HepG2 (cell line): ENCODE measurements at regions not wholly inside any gene's neighbourhood (a gene's known extent, or its start where the extent isn't known, plus 50 kb on each side); places are given as distances from the start of the nearest gene placed in this dataset.

ENCODE experiments used
- ATAC-seq: fragments of 200-7000 bp; cut with Tn5 transposase; 3 replicates; pipeline ENCODE4 v1.9.1; 2020; ENCODE audit warnings: mild to moderate bottlenecking, moderate library complexity
- BruUV-seq: library from RNA; stranded (reverse); fragments of 400-500 nt; replicated peaks from 2 replicates; lab custom pipeline; 2021; lab: Mats Ljungman, UMichigan
- CTCF ChIA-PET: fragments of 300-600 bp; formaldehyde crosslinking; extraction: SDS; loops from one replicate; lab custom pipeline; 2021; ENCODE audit warnings: low total read pairs, inconsistent platforms, low intra/inter-chr PET ratio; lab: Yijun Ruan, JAX
- POLR2A ChIA-PET: fragments of 350-600 bp; sonication (Branson Sonifier 250); formaldehyde crosslinking; loops from one replicate; lab custom pipeline; 2020; ENCODE audit warnings: antibody characterized with exemption, inconsistent platforms; lab: Yijun Ruan, JAX
- DNase-seq: peaks from one replicate; pipeline ENCODE4 v3.0.0-alpha.2; 2015; ENCODE audit warnings: low spot score
- FAIRE-seq: peaks from 3 replicates; lab custom pipeline; 2011; peaks lifted over from hg19 to GRCh38; lab: Jason Lieb, UNC
- H2AFZ ChIP-seq: one replicate; pipeline ENCODE4 v1.6.1; 2011; ENCODE audit warnings: low read length, inconsistent platforms
- H3K27ac ChIP-seq: fragments of 300-600 bp; 3 replicates; pipeline ENCODE4 v1.8.0; 2011; ENCODE audit warnings: mixed run types, mild to moderate bottlenecking, mixed read lengths, low read length, inconsistent platforms; ENCODE audit not compliant: insufficient read depth; ENCODE audit errors: extremely low read length
- H3K27me3 ChIP-seq, 2 experiments: fragments of 200-600 bp in 1 of 2; 2 replicates in 1 of 2; 3 replicates in 1 of 2; pipeline versions ENCODE4 v1.6.0 to v1.8.0; 2011; ENCODE audit warnings: low read length in 2 of 2, mild to moderate bottlenecking in 2 of 2, moderate library complexity in 2 of 2, inconsistent platforms in 1 of 2; ENCODE audit not compliant: insufficient read depth in 2 of 2, control insufficient read depth in 1 of 2
- H3K36me3 ChIP-seq, 2 experiments: fragments of 200-600 bp in 1 of 2; replicated peaks in 1 of 2; 2 replicates in 1 of 2; 3 replicates in 1 of 2; pipeline versions ENCODE4 v1.5.1 to v1.8.0; 2011; ENCODE audit warnings: low read length in 2 of 2, inconsistent platforms in 1 of 2; ENCODE audit not compliant: insufficient read depth in 2 of 2, control insufficient read depth in 1 of 2
- H3K4me1 ChIP-seq: 2 replicates; pipeline ENCODE4 v1.5.1; 2012; ENCODE audit warnings: low read length, inconsistent platforms; ENCODE audit not compliant: insufficient read depth
- H3K4me2 ChIP-seq: 2 replicates; pipeline ENCODE4 v1.6.0; 2011; ENCODE audit warnings: low read depth, low read length, inconsistent platforms
- H3K4me3 ChIP-seq, 3 experiments: fragments of 200-600 bp in 1 of 3; sonication (generic), shearing (Covaris generic) in 1 of 3; replicated peaks in 1 of 3; 2 replicates each; pipeline ENCODE4 v1.5.1; 2011 to 2016; ENCODE audit warnings: low read length in 3 of 3, inconsistent platforms in 2 of 3, low read depth in 2 of 3, mild to moderate bottlenecking in 2 of 3, control low read depth in 1 of 3, mixed read lengths in 1 of 3; ENCODE audit not compliant: insufficient read depth in 1 of 3
- H3K79me2 ChIP-seq: one replicate; pipeline ENCODE4 v1.6.1; 2011; ENCODE audit warnings: low read length, inconsistent platforms; ENCODE audit not compliant: insufficient read depth
- H3K9ac ChIP-seq: 2 replicates; pipeline ENCODE4 v1.6.0; 2011; ENCODE audit warnings: mild to moderate bottlenecking, low read depth, low read length, inconsistent platforms; ENCODE audit not compliant: insufficient read depth
- H3K9me3 ChIP-seq: 2 replicates; pipeline ENCODE4 v1.5.1; 2012; ENCODE audit warnings: mild to moderate bottlenecking, low read length
- H4K20me1 ChIP-seq: 2 replicates; pipeline ENCODE4 v1.6.0; 2011; ENCODE audit warnings: inconsistent platforms, mild to moderate bottlenecking, low read length, moderate library complexity; ENCODE audit not compliant: insufficient read depth
- CBFB ChIP-seq: sonication (generic); formaldehyde crosslinking; IDR thresholded peaks from 2 replicates; pipeline ENCODE4 v1.4.0; 2020; ENCODE audit warnings: missing genetic modification reagents
- IKZF1 ChIP-seq: fragments of 450-650 bp; IDR thresholded peaks from 2 replicates; pipeline ENCODE4 v1.7.1; 2016
- MAFF ChIP-seq: IDR thresholded peaks from 2 replicates; pipeline ENCODE4 v1.6.1; 2011; ENCODE audit warnings: low read depth, low read length, improper control_type of control experiment
- MAFK ChIP-seq, 2 experiments: IDR thresholded peaks in 1 of 2; conservative IDR thresholded peaks in 1 of 2; 2 replicates each; pipeline ENCODE4 v1.6.1; 2011; ENCODE audit warnings: improper control_type of control experiment in 2 of 2, low read length in 2 of 2
- POLR2AphosphoS2 ChIP-seq: IDR thresholded peaks from 2 replicates; pipeline ENCODE4 v1.6.1; 2011; ENCODE audit warnings: low read depth, low read length, improper control_type of control experiment
- RFXAP ChIP-seq: sonication (generic); formaldehyde crosslinking; IDR thresholded peaks from 2 replicates; pipeline ENCODE4 v1.4.0; 2020; ENCODE audit warnings: missing genetic modification reagents, borderline replicate concordance
- SOX5 ChIP-seq: IDR thresholded peaks from 2 replicates; pipeline ENCODE4 v1.6.1; 2016; ENCODE audit warnings: borderline replicate concordance
- TBP ChIP-seq: sonication (generic); formaldehyde crosslinking; IDR thresholded peaks from 2 replicates; pipeline ENCODE4 v1.5.0; 2020; ENCODE audit warnings: missing genetic modification reagents
- U2AF1 ChIP-seq: fragments of 200-400 bp; formaldehyde crosslinking; optimal IDR thresholded peaks from 2 replicates; pipeline ENCODE3; 2017; ENCODE audit warnings: mild to moderate bottlenecking, low read depth, low read length
- YY1 ChIP-seq: IDR thresholded peaks from 2 replicates; pipeline ENCODE4 v1.6.1; 2011; ENCODE audit warnings: low read length, low read depth, moderate library complexity, mild to moderate bottlenecking; ENCODE audit not compliant: insufficient read depth, insufficient replicate concordance
- ZMYM4 ChIP-seq: sonication (generic); formaldehyde crosslinking; IDR thresholded peaks from 2 replicates; pipeline ENCODE4 v1.8.1; 2023; ENCODE audit warnings: mild to moderate bottlenecking, missing genetic modification reagents
- ZNF354B ChIP-seq: sonication (generic); formaldehyde crosslinking; IDR thresholded peaks from 2 replicates; pipeline ENCODE4 v1.8.0; 2022; ENCODE audit warnings: mild to moderate bottlenecking, missing genetic modification reagents
- ZNF616 ChIP-seq: sonication (generic); formaldehyde crosslinking; IDR thresholded peaks from 2 replicates; pipeline ENCODE4 v1.5.0; 2020; ENCODE audit warnings: low read depth, mild to moderate bottlenecking, missing genetic modification reagents
- WGBS: methylation state at CpG from one replicate; pipeline ENCODE4 v1.1.6; 2017; ENCODE audit warnings: low lambda C conversion rate; 5-methylcytosine and 5-hydroxymethylcytosine counted together
- in situ Hi-C: cut with HindIII; loops from 2 replicates; pipeline ENCODE4 v1.10.0; 2017; ENCODE audit warnings: low pct_unique_long_range_greater_than_20kb; ENCODE audit not compliant: extremely low pct_ligation_motif_present
- intact Hi-C: fragments of 100-400 bp; cut with micrococcal nuclease; formaldehyde crosslinking; loops from one replicate; pipeline ENCODE4 v1.10.0; 2022; ENCODE audit not compliant: unreplicated experiment
- TF ChIP-seq, protein P1 (sequence below): sonication (generic); formaldehyde crosslinking; IDR thresholded peaks from 2 replicates; pipeline ENCODE4 v1.4.0; 2020; ENCODE audit warnings: mild to moderate bottlenecking, low read depth, missing genetic modification reagents

DNA sequence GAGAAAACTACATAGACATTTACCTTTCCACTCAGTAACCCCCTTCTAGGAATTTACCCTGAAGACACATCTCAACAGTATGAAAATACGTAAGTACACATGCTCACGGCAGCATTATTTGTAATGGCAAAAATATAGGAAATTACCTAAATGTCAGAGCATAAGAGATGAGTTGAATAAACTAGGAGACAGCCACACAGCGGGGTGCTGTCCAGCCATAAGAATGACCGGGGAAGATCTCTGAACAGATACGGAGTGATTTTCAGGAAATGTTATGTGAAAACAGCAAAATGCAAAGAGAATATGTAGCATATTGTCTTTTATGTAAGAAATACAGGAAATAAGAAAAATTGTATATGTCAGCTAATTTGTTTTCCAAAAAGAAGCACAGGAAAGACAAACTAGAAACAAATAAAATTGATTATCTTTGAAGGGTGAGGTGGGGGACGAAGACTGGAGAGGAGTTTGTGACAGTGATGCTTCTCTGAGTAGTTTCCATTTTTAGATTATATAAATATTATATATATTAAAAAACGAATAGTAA lies 195.4 kb downstream of the HAUS1 start:
- no TSS peak for BruUV-seq
- ATAC-seq: no peak
- Histone ChIP-seq H3K4me1 (no peaks in the 10 kb centered on the region), H3K4me3 (no peak overlapping the region), H2AFZ (no peak overlapping the region), H4K20me1 (no peaks in the 10 kb centered on the region), H3K36me3 (no peaks in the 10 kb centered on the region), H3K9me3 (no peaks in the 10 kb centered on the region), H3K4me2 (no peak overlapping the region), H3K9ac (no peak overlapping the region), H3K27me3 (peaks cover 0 to 38% of the 10 kb centered on the region in 2 experiments; a peak in 3 of 5 replicates), H3K27ac (no peak overlapping the region), H3K79me2 (no peaks in the 10 kb centered on the region)
- in situ Hi-C loops: no loop called here
- FAIRE-seq: no peak
- CTCF ChIA-PET: no interaction called here
- TF ChIP-seq, protein P1, sequence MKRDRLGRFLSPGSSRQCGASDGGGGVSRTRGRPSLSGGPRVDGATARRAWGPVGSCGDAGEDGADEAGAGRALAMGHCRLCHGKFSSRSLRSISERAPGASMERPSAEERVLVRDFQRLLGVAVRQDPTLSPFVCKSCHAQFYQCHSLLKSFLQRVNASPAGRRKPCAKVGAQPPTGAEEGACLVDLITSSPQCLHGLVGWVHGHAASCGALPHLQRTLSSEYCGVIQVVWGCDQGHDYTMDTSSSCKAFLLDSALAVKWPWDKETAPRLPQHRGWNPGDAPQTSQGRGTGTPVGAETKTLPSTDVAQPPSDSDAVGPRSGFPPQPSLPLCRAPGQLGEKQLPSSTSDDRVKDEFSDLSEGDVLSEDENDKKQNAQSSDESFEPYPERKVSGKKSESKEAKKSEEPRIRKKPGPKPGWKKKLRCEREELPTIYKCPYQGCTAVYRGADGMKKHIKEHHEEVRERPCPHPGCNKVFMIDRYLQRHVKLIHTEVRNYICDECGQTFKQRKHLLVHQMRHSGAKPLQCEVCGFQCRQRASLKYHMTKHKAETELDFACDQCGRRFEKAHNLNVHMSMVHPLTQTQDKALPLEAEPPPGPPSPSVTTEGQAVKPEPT (CRISPR knock-in tag): no peak
- peak; percentile 55 to 92; a peak in 3 of 4 replicates for TF ChIP-seq MAFK (conservative IDR thresholded peaks at IDR 0.05 in 1 of 2, IDR thresholded peaks at IDR 0.05 in 1 of 2; ENCODE audit: low read length in 2 of 2)
- no peak for TF ChIP-seq ZNF616 (CRISPR knock-in tag)
- peak; percentile 82 for TF ChIP-seq MAFF
- no peak for DNase-seq
- POLR2A ChIA-PET: no interaction called here
- 14% methylated on average over 7 of the region's 7 CpGs for WGBS
- intact Hi-C loops: no loop called here

DNA sequence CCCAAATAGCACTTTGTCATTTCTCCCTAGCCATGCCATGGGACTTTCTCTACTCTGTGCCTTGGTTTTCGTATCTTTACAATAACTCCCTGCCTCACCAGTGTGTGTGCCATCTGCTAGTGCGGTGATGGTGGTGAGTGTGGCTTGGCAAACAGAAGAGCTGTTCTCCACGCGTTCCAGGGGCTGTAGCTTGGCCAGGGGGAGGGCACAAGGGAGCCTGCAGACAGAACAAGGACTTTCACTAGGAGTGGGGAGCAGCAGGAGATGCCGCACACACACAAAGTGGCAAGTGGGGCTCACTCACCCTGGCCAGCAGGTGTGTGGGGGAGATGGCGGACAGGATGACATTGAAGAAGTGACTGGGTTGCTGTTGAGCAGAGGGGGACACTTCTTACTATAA lies 196.9 kb downstream of the HAUS1 start:
- H3K27ac ChIP-seq: no peak overlapping the region
- WGBS: 39% methylated on average over 4 of the region's 6 CpGs
- intact Hi-C loops: no loop called here
- no peak for TF ChIP-seq TBP (CRISPR knock-in tag)
- no peak for TF ChIP-seq SOX5 (CRISPR knock-in tag)
- no peak for TF ChIP-seq ZMYM4 (CRISPR knock-in tag)
- no peak for TF ChIP-seq POLR2AphosphoS2
- no peak for TF ChIP-seq U2AF1
- no peak for TF ChIP-seq ZNF354B (CRISPR knock-in tag)
- TF ChIP-seq YY1: no peak
- TF ChIP-seq IKZF1: no peak
- no peak for TF ChIP-seq CBFB (CRISPR knock-in tag)
- no peak for TF ChIP-seq RFXAP (CRISPR knock-in tag)
- H2AFZ ChIP-seq: no peak overlapping the region
- CTCF ChIA-PET: no interaction called here
- no peak overlapping the region for H3K9ac ChIP-seq
- H4K20me1 ChIP-seq: no peaks in the 10 kb centered on the region
- no peak for ATAC-seq
- no peak overlapping the region for H3K4me2 ChIP-seq
- in situ Hi-C loops: no loop called here
- H3K36me3 ChIP-seq: no peaks in the 10 kb centered on the region
- no peak overlapping the region for H3K4me3 ChIP-seq
- no TSS peak for BruUV-seq
- no peaks in the 10 kb centered on the region for H3K4me1 ChIP-seq
- POLR2A ChIA-PET: no interaction called here
- DNase-seq: no peak
- H3K9me3 ChIP-seq: no peaks in the 10 kb centered on the region
- no peak for FAIRE-seq
- H3K79me2 ChIP-seq: no peaks in the 10 kb centered on the region
- peaks cover 0 to 35% of the 10 kb centered on the region in 2 experiments; a peak in 3 of 5 replicates for H3K27me3 ChIP-seq
